ENCODE measurements at regions not wholly inside any gene's neighbourhood (a gene's known extent, or its start where the extent isn't known, plus 50 kb on each side); places are given as distances from the start of the nearest gene placed in this dataset.

- H3K27ac ChIP-seq, result no peak overlapping the region
- 51% methylated on average over 5 of the region's 5 CpGs for WGBS (ENCODE audit: missing lambda C conversion rate)
- ATAC-seq, result no peak
- ChIA-PET POLR2A (no interaction called here), CTCF (no interaction called here)
- H3K9me3 ChIP-seq, result no peaks in the 10 kb centered on the region
- FAIRE-seq, result no peak
- no peaks in the 10 kb centered on the region for H3K4me1 ChIP-seq
- DNase-seq (ENCODE audit: low read depth in 1 of 2, low spot score in 1 of 2), result no peak
- TF ChIP-seq MAFK (IDR thresholded peaks at IDR 0.05; ENCODE audit: partially characterized antibody) (no peak), USF2 (IDR thresholded peaks at IDR 0.05) (no peak), MAX (IDR thresholded peaks at IDR 0.05) (no peak), RFX5 (IDR thresholded peaks at IDR 0.05) (no peak), FOSL2 (IDR thresholded peaks at IDR 0.05) (no peak), FOSL2 (CRISPR knock-in tag; IDR thresholded peaks at IDR 0.05) (no peak), CHD2 (IDR thresholded peaks at IDR 0.05; ENCODE audit: low read length, partially characterized antibody) (no peak), HOXB5 (CRISPR knock-in tag; IDR thresholded peaks at IDR 0.05) (no peak), POLR2AphosphoS2 (conservative IDR thresholded peaks at IDR 0.05; ENCODE audit: low read length) (no peak), TP53 (CRISPR knock-in tag; IDR thresholded peaks at IDR 0.05) (no peak), TFCP2L1 (CRISPR knock-in tag; IDR thresholded peaks at IDR 0.05) (no peak), HOXB13 (CRISPR knock-in tag; IDR thresholded peaks at IDR 0.05; ENCODE audit: low read depth) (no peak), FOXS1 (CRISPR knock-in tag; IDR thresholded peaks at IDR 0.05) (no peak), HDAC2 (IDR thresholded peaks at IDR 0.05) (no peak), CTCF (IDR thresholded peaks at IDR 0.05) (no peak)
- no peak overlapping the region for H3K4me2 ChIP-seq
- no peak overlapping the region for H3K4me3 ChIP-seq
These were observed 101.1 kb upstream of the FUNDC1 start for GRCh38 chrX:44643723-44644122.

GRCh38 chrX:44637282-44637681, 94.6 kb upstream of the FUNDC1 start:
- no peak overlapping the region for H3K4me2 ChIP-seq
- no peak overlapping the region for H3K27ac ChIP-seq
- CTCF ChIA-PET, result no interaction called here
- TF ChIP-seq MYC (IDR thresholded peaks at IDR 0.05; ENCODE audit: borderline replicate concordance, low read length), result no peak
- TF ChIP-seq RFX5 (IDR thresholded peaks at IDR 0.05), result no peak
- TF ChIP-seq ZSCAN20 (CRISPR knock-in tag; IDR thresholded peaks at IDR 0.05), result no peak
- no peak for TF ChIP-seq ESRRA (IDR thresholded peaks at IDR 0.05; ENCODE audit: borderline replicate concordance, low read length)
- TF ChIP-seq EHMT2 (IDR thresholded peaks at IDR 0.05; ENCODE audit: low read depth), result no peak
- TF ChIP-seq MAX (IDR thresholded peaks at IDR 0.05), result no peak
- no peak for TF ChIP-seq RAD21 (conservative IDR thresholded peaks at IDR 0.05 in 1 of 2, IDR thresholded peaks at IDR 0.05 in 1 of 2)
- TF ChIP-seq MAFK (IDR thresholded peaks at IDR 0.05; ENCODE audit: partially characterized antibody), result no peak
- TF ChIP-seq HDAC2 (IDR thresholded peaks at IDR 0.05), result no peak
- no peak for TF ChIP-seq ZFP36 (IDR thresholded peaks at IDR 0.05; ENCODE audit: borderline replicate concordance, partially characterized antibody)
- no peak for TF ChIP-seq RCOR1 (IDR thresholded peaks at IDR 0.05; ENCODE audit: low read depth, low read length)
- TF ChIP-seq RNF2 (IDR thresholded peaks at IDR 0.05; ENCODE audit: borderline replicate concordance, low read depth), result no peak
- no peak for TF ChIP-seq E2F6 (IDR thresholded peaks at IDR 0.05; ENCODE audit: borderline replicate concordance, low read depth)
- no peak for TF ChIP-seq NPAS2 (CRISPR knock-in tag; IDR thresholded peaks at IDR 0.05; ENCODE audit: borderline replicate concordance)
- DNase-seq (ENCODE audit: low read depth in 1 of 2, low spot score in 1 of 2) (no peak), ATAC-seq (no peak), FAIRE-seq (no peak)
- WGBS (ENCODE audit: missing lambda C conversion rate), result 4% methylated on average over 1 of the region's 1 CpG
- no peaks in the 10 kb centered on the region for H3K9me3 ChIP-seq
- POLR2A ChIA-PET, result no interaction called here
- no peak overlapping the region for H3K4me3 ChIP-seq
- no peaks in the 10 kb centered on the region for H3K4me1 ChIP-seq
